NK-92 treated with Interleukin-12 subunit alpha and Interleukin-12 subunit beta, amount 100 ng/mL, for 24 hours (cell line): ENCODE measurements at regions not wholly inside any gene's neighbourhood (a gene's known extent, or its start where the extent isn't known, plus 50 kb on each side); places are given as distances from the start of the nearest gene placed in this dataset.
"Not testable (repeated sequence)": the region's sequence is repeated elsewhere in the genome, so short reads cannot be mapped to it uniquely, and the experiment has no call there.

ENCODE experiments used
- DNase-seq: peaks from one replicate; lab custom pipeline; 2025; lab: John Stamatoyannopoulos, UW

DNA sequence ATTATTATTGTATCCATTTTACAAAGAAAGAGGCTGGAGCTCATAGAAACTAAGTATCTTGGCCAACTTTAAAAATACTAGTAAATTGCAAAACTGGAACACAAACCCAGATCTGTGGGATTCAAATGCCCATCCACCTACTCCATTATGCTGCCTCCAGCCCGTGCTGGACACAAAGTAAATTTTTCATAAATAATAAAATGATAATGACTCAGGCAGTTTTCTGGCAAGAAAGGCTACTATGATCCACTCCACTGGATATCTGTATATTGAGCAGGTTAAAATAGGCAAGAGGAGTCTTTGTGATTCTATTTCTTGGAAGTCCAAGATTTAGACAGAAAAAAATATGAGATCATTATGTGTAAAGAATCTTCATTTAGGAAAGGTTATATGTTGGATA, 138.3 kb upstream of the DUSP10 start:
- no peak for DNase-seq

GRCh38 chr1:221878134-221878533, 136.2 kb upstream of the DUSP10 start:
- DNase-seq = no peak

- DNase-seq = no peak
These were observed 135.4 kb upstream of the DUSP10 start for GRCh38 chr1:221877311-221877710.

DNA sequence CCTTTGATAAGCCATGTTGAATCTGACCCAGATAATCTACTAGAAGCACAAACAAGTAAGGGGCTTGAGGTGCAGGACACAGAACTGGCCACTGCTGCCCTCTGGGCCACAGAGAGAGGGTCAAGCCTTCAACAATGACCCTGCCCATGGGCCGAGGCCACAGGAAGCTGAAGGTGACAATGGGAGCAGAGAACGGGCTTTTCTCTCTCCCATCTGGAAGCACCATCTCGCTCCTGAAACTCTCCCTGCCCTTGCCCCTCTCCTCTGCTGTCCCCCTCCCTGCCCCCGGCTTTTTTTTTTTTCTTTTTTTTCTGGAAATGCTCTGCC, 133.1 kb upstream of the DUSP10 start:
- no peak for DNase-seq

- DNase-seq = no peak
These were observed 132.6 kb upstream of the DUSP10 start for GRCh38 chr1:221874285-221875003.

- no peak for DNase-seq
These were observed 131.8 kb upstream of the DUSP10 start for GRCh38 chr1:221873673-221874072.

- DNase-seq = no peak
These were observed 129.2 kb upstream of the DUSP10 start for GRCh38 chr1:221871056-221871455.

DNA sequence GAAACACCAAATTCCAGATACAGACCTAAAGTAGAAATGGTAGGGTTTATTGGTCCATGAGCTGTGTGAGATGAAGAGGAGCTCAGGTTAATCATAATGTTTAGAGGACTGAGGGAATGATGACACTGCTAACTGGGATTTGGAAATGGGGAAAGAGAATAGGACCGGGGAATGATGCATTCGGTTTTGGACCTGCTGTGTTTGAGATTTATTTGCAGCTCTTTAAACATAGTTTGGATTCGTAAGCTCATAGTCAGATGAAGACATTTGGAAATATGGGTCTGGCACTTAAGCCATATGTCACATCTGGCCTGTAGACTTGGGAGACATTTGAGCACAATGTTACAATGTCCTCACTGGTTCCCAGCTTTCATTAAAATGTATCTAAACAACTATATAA, 127.9 kb upstream of the DUSP10 start:
- no peak for DNase-seq

DNA sequence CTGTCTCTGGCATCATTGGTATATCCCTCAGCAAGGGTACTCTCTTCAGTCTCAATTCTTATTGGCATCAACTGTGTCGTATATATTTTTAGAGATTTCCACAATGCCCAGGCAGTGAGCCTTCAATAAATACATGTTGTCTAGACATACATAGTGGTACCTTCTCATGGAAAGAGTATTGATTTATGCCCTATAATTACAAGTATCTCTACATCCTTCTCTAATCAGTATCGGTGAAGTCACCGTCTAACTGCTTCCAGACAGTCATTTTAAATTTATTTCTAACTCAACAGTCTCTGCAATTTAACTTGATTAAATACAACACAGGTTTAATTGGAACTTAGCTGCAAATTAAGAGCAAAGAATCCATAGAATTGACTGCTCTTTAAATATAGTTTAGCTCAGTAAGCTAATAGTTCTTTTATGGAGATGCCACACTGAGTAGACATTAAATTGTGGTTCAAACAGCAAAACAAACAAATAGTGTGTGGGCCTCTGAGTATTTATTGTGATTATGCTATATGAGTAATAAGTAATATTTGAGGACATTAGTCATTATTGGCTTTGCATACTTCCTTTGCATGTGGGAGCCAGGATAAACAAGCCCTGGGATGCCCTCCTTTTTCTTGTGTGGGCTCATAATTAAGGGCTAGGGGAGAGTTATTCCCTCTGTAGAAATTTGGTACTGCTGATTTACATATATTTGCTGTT, 126.9 kb upstream of the DUSP10 start:
- no peak for DNase-seq

DNA sequence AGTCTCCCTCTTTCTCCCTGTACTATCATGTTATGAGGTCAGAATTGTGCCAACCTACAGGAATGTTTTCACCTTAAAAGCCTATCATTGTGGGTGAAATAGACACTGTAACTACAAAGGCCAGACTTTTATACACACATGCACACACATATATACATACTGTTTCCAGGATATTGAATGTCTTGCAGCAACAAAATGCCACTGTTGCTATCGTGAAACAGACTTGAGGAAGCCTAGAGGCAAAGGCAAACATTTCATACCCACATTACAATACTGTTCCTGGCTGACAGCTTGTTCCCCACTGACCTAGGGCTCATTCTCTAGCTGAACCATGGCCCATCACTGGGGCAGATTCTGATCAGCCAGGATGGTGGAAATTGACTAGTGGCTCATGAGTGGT, 125.1 kb upstream of the DUSP10 start:
- no peak for DNase-seq

GRCh38 chr1:221865808-221866207, 123.9 kb upstream of the DUSP10 start:
- DNase-seq = no peak

GRCh38 chr1:221863635-221864034, 121.7 kb upstream of the DUSP10 start:
- DNase-seq = no peak

DNA sequence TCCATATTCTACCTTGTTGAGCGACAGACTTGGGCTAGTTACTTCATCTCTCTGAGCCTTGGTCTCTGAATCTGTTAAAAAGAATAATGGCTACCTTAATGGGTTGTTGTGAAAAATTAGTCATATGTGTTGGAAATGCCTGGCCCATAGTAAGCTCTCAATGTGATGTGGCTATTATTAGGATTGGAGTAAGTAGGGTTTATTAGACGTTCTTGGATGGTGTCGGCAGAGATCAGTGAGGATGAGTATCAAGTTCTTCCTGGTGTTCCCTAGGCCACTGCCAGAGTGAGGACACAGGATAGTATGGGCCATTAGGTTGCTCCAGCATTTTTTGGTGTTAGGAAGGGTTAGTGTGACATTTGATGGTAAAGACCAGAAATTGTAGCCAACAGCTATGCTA, 121.1 kb upstream of the DUSP10 start:
- DNase-seq = no peak

- DNase-seq = no peak
These were observed 117.1 kb upstream of the DUSP10 start for GRCh38 chr1:221858818-221859611.

GRCh38 chr1:221857094-221857444, 115.2 kb upstream of the DUSP10 start:
- DNase-seq = not testable (repeated sequence)

DNA sequence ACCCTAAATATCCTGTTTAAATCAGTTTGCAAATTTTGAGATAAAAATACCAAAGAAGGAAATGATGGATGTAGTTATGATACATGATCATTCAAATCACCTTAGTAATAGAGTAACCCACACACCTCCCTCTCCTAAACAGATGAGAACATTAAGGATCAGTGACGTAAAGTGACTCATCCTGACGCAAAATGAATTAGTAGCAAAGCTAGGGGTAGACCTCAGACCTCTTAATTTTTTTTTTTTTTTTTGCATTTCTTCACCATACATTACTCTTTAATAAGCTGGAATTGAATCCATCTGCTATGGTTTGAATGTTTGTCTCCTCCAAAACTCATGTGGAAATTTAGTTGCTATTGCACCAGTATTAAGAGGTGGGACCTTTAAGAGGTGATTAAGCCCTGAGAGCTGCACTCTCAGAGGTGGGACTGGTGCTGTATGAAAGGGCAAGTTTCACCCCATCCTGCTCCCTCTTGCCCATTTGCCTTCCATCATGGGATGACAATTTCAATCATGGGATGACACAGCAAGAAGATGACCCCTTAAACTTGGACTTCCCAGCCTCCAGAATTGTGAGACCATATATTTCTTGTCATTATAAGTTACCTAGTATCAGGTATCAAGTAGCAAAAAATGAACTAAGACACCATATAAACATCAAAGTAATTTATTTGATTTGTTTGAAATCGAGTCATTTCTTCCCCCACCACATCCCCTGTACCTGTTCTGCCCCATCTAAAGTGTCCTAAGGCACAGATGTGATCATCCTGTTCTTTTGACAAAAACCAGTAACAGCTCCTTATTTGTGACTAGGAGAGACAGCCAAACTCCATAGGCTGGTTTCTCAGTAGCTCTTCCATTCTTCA, 114.6 kb upstream of the DUSP10 start:
- no peak for DNase-seq

- no peak for DNase-seq
These were observed 113.3 kb upstream of the DUSP10 start for GRCh38 chr1:221855156-221855555.

- no peak for DNase-seq
These were observed 109.4 kb upstream of the DUSP10 start for GRCh38 chr1:221851336-221851735.

DNA sequence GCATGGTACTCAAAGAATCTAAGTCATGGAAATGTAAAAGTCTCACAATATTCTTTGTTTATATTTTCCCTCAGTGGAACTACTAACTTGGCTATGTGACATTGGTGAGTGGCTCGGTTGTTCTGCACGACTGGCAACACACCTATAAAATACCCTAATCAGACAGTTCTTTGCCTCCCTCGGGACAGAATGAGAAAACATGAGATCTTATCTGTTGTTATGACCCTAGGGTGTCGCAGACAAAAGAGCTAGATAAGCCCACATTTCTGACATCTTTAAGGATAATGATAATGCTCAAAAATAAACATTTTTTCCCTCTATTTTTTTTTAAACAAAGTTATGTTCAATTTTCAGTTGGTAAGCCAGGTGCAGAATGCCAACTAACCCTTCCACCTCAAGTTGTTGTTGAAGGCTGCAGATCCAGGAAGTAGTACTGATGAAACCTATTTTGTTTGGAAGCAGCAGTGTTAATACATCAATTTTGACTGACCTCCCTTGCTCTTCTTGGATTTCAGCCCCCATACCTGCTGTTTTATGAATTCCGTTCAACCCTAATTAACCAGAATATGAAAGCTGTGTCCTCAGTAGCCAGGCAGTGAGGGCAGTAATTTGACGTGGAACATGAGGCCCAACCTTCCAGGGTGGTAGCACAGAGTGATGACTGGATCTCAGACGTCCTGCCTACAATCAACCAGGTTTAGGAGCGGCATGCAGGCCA, 108.7 kb upstream of the DUSP10 start:
- DNase-seq = no peak

GRCh38 chr1:221849897-221850296, 108.0 kb upstream of the DUSP10 start:
- no peak for DNase-seq

- DNase-seq = no peak
These were observed 107.2 kb upstream of the DUSP10 start for GRCh38 chr1:221849110-221849509.

GRCh38 chr1:221847676-221848075, 105.8 kb upstream of the DUSP10 start:
- no peak for DNase-seq
